Inferior parietal cortex (tissue), 1 donor: ENCODE measurements at regions not wholly inside any gene's neighbourhood (a gene's known extent, or its start where the extent isn't known, plus 50 kb on each side); places are given as distances from the start of the nearest gene placed in this dataset.
"Not testable (repeated sequence)": the region's sequence is repeated elsewhere in the genome, so short reads cannot be mapped to it uniquely, and the experiment has no call there.

ENCODE experiments used
- DNase-seq: peaks from one replicate; pipeline ENCODE4 v3.0.0-alpha.2; 2016; ENCODE audit errors: extremely low spot score

GRCh38 chr16:61002479-61003204 lies 1033.6 kb downstream of the CDH8 start:
- peak; percentile 16 for DNase-seq

- DNase-seq: no peak
Observed at GRCh38 chr16:60991886-60992285, 1044.4 kb downstream of the CDH8 start.

GRCh38 chr16:60989592-60989991 lies 1046.6 kb downstream of the CDH8 start:
- no peak for DNase-seq

- no peak for DNase-seq
Observed at GRCh38 chr16:60979119-60979518, 1057.1 kb downstream of the CDH8 start.

GRCh38 chr16:60949800-60950199 lies 1086.4 kb downstream of the CDH8 start:
- no peak for DNase-seq

- no peak for DNase-seq
Observed at GRCh38 chr16:60945225-60945624, 1091.0 kb downstream of the CDH8 start.

GRCh38 chr16:60936189-60936588 lies 1100.0 kb downstream of the CDH8 start:
- DNase-seq: not testable (repeated sequence)

- DNase-seq: no peak
Observed at GRCh38 chr16:60932600-60932999, 1103.6 kb downstream of the CDH8 start.

GRCh38 chr16:60930291-60930690 lies 1105.9 kb downstream of the CDH8 start:
- no peak for DNase-seq

GRCh38 chr16:60922920-60923319 lies 1113.3 kb downstream of the CDH8 start:
- DNase-seq: no peak

- DNase-seq: no peak
Observed at GRCh38 chr16:60914334-60914733, 1121.9 kb downstream of the CDH8 start.

- DNase-seq: no peak
Observed at GRCh38 chr16:60907645-60908044, 1128.6 kb downstream of the CDH8 start.

GRCh38 chr16:60905811-60906210 lies 1130.4 kb downstream of the CDH8 start:
- DNase-seq: no peak

GRCh38 chr16:60902114-60902513 lies 1134.1 kb downstream of the CDH8 start:
- no peak for DNase-seq

- no peak for DNase-seq
Observed at GRCh38 chr16:60882816-60883215, 1153.4 kb downstream of the CDH8 start.

GRCh38 chr16:60852635-60853034 lies 1183.6 kb downstream of the CDH8 start:
- no peak for DNase-seq

GRCh38 chr16:60821661-60822060 lies 1214.6 kb downstream of the CDH8 start:
- DNase-seq: no peak

- DNase-seq: no peak
Observed at GRCh38 chr16:60820361-60820760, 1215.9 kb downstream of the CDH8 start.

- DNase-seq: no peak
Observed at GRCh38 chr16:60818465-60818864, 1217.8 kb downstream of the CDH8 start.

GRCh38 chr16:60816461-60816860 lies 1219.8 kb downstream of the CDH8 start:
- no peak for DNase-seq

GRCh38 chr16:60815865-60816264 lies 1220.4 kb downstream of the CDH8 start:
- DNase-seq: no peak

GRCh38 chr16:60815033-60815432 lies 1221.2 kb downstream of the CDH8 start:
- no peak for DNase-seq

GRCh38 chr16:60811657-60812056 lies 1224.6 kb downstream of the CDH8 start:
- peak; percentile 13 for DNase-seq

- DNase-seq: peak; percentile 15
Observed at GRCh38 chr16:60811051-60811608, 1225.1 kb downstream of the CDH8 start.
